ENCODE measurements at regions not wholly inside any gene's neighbourhood (a gene's known extent, or its start where the extent isn't known, plus 50 kb on each side); places are given as distances from the start of the nearest gene placed in this dataset.

DNA sequence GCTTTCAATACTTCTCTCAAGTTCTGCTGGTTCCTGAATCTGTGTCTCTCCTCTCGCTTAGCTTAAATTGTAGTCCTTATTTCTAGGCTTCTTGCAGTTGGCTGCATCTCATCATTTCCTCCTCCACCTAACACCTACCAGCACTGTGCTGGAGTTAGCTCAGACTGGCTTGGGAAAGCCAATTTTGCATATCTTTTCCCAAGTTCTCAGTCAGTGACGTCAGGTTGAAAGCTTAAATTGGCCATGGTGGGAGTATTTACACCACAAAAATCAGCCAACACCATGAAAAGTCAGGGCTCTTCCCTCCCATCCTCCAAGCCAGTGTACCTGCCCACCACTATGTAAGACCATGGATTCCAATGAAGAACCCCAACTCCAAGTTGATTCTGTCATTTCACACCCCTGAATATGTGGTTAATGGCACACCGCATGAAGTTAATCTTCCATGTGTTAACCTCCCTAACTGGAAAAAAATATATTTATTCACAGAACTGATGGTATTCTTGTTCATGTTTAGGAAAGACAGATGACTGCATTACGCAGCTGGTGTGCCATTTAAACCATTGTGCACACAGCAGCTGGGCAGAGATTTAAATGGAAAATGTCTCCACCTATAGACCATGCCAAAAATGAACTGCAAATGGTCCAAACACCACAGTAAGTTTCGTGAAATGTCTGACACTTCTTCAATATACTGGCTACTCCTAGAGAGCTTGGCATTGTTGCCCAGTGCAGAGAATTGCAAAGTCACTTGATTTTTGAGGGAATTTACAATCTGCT is 274.1 kb upstream of the MAP3K7 start:
- no peaks in the 10 kb centered on the region for H3K9me3 ChIP-seq (replicated peaks in 1 of 2; ENCODE audit: control insufficient read depth in 1 of 2, insufficient read depth in 1 of 2, low read length in 2 of 2)
- H3K27ac ChIP-seq (ENCODE audit: low read depth in 1 of 2, low read length in 2 of 2) = no peak overlapping the region
- H3K9me3 Mint-ChIP-seq = no peaks in the 10 kb centered on the region
- no peak for TF ChIP-seq CTCF (IDR thresholded peaks at IDR 0.05)
- no peaks in the 10 kb centered on the region for H3K4me1 ChIP-seq (ENCODE audit: control insufficient read depth in 1 of 2, insufficient read depth in 2 of 2, low read length in 2 of 2)
- H2AFZ ChIP-seq (ENCODE audit: insufficient read depth, low read depth, low read length, poor library complexity, severe bottlenecking) = no peak overlapping the region
- no peaks in the 10 kb centered on the region for H3K36me3 Mint-ChIP-seq
- DNase-seq = no peak
- H3K27me3 Mint-ChIP-seq (ENCODE audit: low read depth in 3 of 3) = peaks cover 0 to 2% (median 2%) of the 10 kb centered on the region in 3 donors
- H3K4me3 Mint-ChIP-seq = no peak overlapping the region
- WGBS (ENCODE audit: insufficient coverage) = 100% methylated on average over 1 of the region's 5 CpGs
- no peaks in the 10 kb centered on the region for H4K20me1 ChIP-seq (ENCODE audit: insufficient read depth, low read length)
- no peaks in the 10 kb centered on the region for H3K27me3 ChIP-seq (ENCODE audit: control insufficient read depth in 2 of 2, insufficient read depth in 2 of 2, low read length in 2 of 2)
- no peak overlapping the region for H3K27ac Mint-ChIP-seq
- no peak overlapping the region for H3K9ac ChIP-seq (ENCODE audit: insufficient read depth, low read length, poor library complexity, severe bottlenecking)
- no peak overlapping the region for H3K4me2 ChIP-seq (replicated peaks; ENCODE audit: extremely low read depth, low read length, poor library complexity, severe bottlenecking)
- H3K79me2 ChIP-seq (ENCODE audit: insufficient read depth, low read length) = no peaks in the 10 kb centered on the region
- no peaks in the 10 kb centered on the region for H3K36me3 ChIP-seq (replicated peaks in 1 of 2; ENCODE audit: control insufficient read depth in 1 of 2, insufficient read depth in 2 of 2, low read length in 2 of 2)
- no peak overlapping the region for H3K4me3 ChIP-seq (replicated peaks in 1 of 3; ENCODE audit: low read depth in 2 of 3, low read length in 3 of 3)
- H3K4me1 Mint-ChIP-seq = peaks cover 2% of the 10 kb centered on the region
- intact Hi-C loops (cut with micrococcal nuclease) = no loop called here

DNA sequence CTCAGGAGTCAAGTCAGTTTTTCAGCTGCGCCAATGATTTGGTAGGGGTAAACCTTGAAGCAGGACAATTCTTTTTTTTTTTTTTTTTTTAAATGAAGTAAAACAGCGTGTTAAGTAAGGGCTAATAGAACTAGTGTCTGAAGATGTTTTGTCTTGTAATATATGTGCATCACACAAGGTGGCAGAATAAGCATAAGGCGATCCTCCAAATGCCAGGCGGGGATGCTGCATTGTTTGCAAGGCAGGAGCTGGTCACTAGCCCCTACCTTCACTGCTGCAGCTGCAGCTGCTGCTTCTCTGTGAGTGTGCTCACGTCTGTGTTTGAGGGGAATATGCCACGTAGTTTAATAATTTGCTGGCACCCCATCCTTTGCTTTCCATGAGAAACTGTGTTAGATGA is 272.7 kb upstream of the MAP3K7 start:
- Mint-ChIP-seq H3K4me3 (no peak overlapping the region), H3K9me3 (no peaks in the 10 kb centered on the region), H3K27ac (no peak overlapping the region), H3K4me1 (peaks cover 2% of the 10 kb centered on the region), H3K27me3 (ENCODE audit: low read depth in 3 of 3) (peaks cover 0 to 2% (median 2%) of the 10 kb centered on the region in 3 donors), H3K36me3 (no peaks in the 10 kb centered on the region)
- Histone ChIP-seq H4K20me1 (ENCODE audit: insufficient read depth, low read length) (no peaks in the 10 kb centered on the region), H3K4me1 (ENCODE audit: control insufficient read depth in 1 of 2, insufficient read depth in 2 of 2, low read length in 2 of 2) (no peaks in the 10 kb centered on the region), H3K9ac (ENCODE audit: insufficient read depth, low read length, poor library complexity, severe bottlenecking) (no peak overlapping the region), H3K4me2 (replicated peaks; ENCODE audit: extremely low read depth, low read length, poor library complexity, severe bottlenecking) (no peak overlapping the region), H3K4me3 (replicated peaks in 1 of 3; ENCODE audit: low read depth in 2 of 3, low read length in 3 of 3) (no peak overlapping the region), H3K27me3 (ENCODE audit: control insufficient read depth in 2 of 2, insufficient read depth in 2 of 2, low read length in 2 of 2) (no peaks in the 10 kb centered on the region), H2AFZ (ENCODE audit: insufficient read depth, low read depth, low read length, poor library complexity, severe bottlenecking) (no peak overlapping the region), H3K36me3 (replicated peaks in 1 of 2; ENCODE audit: control insufficient read depth in 1 of 2, insufficient read depth in 2 of 2, low read length in 2 of 2) (no peaks in the 10 kb centered on the region), H3K9me3 (replicated peaks in 1 of 2; ENCODE audit: control insufficient read depth in 1 of 2, insufficient read depth in 1 of 2, low read length in 2 of 2) (no peaks in the 10 kb centered on the region), H3K27ac (ENCODE audit: low read depth in 1 of 2, low read length in 2 of 2) (no peak overlapping the region), H3K79me2 (ENCODE audit: insufficient read depth, low read length) (no peaks in the 10 kb centered on the region)
- intact Hi-C loops (cut with micrococcal nuclease) = no loop called here
- WGBS (ENCODE audit: insufficient coverage) = 70% methylated on average over 2 of the region's 6 CpGs
- no peak for DNase-seq
- TF ChIP-seq CTCF (IDR thresholded peaks at IDR 0.05) = no peak
